GM10266 (cell line): ENCODE measurements at regions not wholly inside any gene's neighbourhood (a gene's known extent, or its start where the extent isn't known, plus 50 kb on each side); places are given as distances from the start of the nearest gene placed in this dataset.

Experiments
- DNase-seq: peaks from one replicate; pipeline ENCODE4 v3.0.0; 2012; ENCODE audit errors: extremely low spot score
- CTCF ChIP-seq: IDR thresholded peaks from 2 replicates; pipeline ENCODE4 v1.5.1; 2012; ENCODE audit warnings: mild to moderate bottlenecking, low read depth; ENCODE audit not compliant: control insufficient read depth, insufficient read depth; ENCODE audit errors: missing control alignments

- TF ChIP-seq CTCF, result no peak
These were observed 1278.4 kb upstream of the FLRT2 start for GRCh38 chr14:84251411-84252115.

GRCh38 chr14:84252706-84253105 lies 1277.2 kb upstream of the FLRT2 start:
- TF ChIP-seq CTCF, result no peak
- DNase-seq, result no peak

More at GRCh38 chr14:84251411-84252115, 1278.4 kb upstream of the FLRT2 start:
- no peak for DNase-seq

DNA sequence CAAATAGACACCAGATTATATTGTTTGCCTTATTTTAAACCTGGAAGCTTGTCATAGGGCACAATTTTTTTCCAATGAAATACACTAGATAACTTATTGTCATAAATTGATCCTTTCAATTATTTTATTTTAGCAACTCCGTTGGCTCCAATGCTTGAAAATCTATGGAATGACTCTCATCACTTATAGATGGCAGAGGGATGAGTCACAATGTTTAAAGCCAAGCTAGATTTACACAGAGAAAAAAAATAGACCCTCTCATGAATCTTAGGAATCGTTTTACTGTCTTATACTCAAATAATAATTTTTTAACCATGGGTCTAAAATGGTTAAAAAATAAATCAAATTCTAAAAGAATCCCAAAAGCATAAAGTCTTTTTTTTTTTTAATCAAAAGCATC lies 1276.6 kb upstream of the FLRT2 start:
- TF ChIP-seq CTCF, result no peak
- no peak for DNase-seq

- TF ChIP-seq CTCF, result no peak
- no peak for DNase-seq
These were observed 1275.7 kb upstream of the FLRT2 start for GRCh38 chr14:84254290-84254689.

DNA sequence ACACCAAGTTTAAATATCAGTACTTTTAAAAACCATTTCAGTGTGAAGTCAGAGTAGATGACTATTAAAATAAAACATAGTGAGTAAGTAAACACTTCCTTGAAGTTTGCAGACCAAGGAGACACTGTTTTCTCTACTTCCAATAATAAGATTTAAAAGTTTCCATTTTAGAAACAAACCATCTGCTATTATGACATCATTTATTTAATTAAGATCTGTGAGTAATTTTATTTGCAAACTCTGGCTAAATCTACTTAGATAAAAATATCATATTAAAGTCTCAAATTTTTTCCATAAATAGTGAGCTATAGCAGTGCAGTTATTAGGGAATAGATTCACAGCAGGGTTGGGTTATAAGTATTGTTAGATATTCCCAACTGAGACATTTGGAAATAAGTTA lies 1267.0 kb upstream of the FLRT2 start:
- no peak for DNase-seq
- TF ChIP-seq CTCF, result no peak

- TF ChIP-seq CTCF, result no peak
- DNase-seq, result no peak
These were observed 1257.6 kb upstream of the FLRT2 start for GRCh38 chr14:84272290-84272721.

DNA sequence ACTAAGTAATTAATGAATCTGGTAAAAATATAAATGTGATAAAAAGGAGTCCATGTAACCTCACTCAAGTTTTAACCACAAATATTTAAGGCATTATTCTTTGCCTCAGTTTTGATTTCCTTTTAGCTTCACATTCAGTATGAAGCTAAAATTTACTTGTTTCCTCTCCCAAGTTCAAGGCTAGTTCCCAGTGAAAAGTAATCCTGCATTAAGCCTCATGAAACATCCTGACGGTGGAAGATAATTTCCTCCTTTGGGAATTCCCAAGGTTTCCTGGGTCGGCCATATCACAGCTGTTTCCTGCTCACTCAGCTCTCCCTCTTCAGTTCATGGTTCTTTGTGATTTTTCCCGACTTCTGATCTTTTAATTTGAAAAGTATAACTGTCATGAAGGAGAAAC lies 1256.8 kb upstream of the FLRT2 start:
- TF ChIP-seq CTCF, result no peak
- no peak for DNase-seq
